GM19438 (cell line): ENCODE measurements at regions not wholly inside any gene's neighbourhood (a gene's known extent, or its start where the extent isn't known, plus 50 kb on each side); places are given as distances from the start of the nearest gene placed in this dataset.
"Not testable (repeated sequence)": the region's sequence is repeated elsewhere in the genome, so short reads cannot be mapped to it uniquely, and the experiment has no call there.

Experiments used
- ATAC-seq: cut with Tn5 transposase; IDR thresholded peaks from one replicate; pipeline ENCODE4 v1.9.1; 2021; ENCODE audit warnings: low read depth; ENCODE audit not compliant: unreplicated experiment

DNA sequence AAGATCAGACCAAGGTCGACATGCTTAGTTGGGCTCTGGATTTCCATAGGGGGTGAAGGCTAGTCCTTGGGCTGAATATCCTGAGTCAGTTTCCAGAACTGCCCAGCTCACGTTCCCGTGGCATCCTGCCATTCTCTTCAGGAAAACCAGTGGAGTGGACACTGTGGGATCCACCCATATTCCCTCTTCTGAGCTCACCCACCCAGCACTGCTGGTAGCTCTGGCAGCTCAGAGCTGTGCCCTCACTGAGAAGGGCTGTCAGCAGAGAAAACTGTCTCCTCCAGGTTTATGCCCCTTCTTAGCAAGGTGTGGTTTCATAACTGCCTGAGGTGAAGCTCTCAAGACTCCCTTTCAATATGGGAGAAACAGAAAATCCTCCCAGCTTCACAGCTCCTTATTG is 111.7 kb downstream of the GGTLC2 start:
- ATAC-seq, result no peak

DNA sequence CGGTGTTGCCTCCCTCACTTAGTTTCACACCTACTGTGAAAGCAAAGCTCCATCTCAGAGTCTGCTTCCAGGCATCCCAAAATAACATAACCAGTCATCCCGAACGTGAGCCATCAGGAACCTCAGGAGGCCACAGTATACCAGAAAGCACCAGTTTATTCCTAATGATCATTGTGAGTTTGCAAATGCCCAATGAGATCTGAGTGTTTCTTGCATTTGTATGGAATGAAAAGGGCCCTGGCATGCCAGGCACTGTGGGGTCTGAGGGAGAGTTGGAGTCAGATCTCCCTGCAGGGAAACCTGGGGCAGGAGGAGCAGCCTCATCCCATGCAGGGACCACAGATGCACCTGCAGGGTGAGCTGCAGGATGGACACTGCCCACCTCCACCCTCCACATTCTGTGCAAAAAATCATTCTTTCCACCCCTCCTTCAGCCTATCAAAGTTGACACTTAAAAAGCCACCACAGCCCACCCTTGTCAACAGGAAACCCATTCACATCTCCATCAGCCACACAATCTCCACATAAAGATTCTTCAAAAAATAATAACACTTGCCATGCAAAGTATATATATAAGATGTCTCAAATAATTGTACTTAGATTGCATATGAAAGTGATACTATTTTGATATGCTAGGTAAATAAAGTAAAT is 112.3 kb downstream of the GGTLC2 start:
- ATAC-seq, result not testable (repeated sequence)

DNA sequence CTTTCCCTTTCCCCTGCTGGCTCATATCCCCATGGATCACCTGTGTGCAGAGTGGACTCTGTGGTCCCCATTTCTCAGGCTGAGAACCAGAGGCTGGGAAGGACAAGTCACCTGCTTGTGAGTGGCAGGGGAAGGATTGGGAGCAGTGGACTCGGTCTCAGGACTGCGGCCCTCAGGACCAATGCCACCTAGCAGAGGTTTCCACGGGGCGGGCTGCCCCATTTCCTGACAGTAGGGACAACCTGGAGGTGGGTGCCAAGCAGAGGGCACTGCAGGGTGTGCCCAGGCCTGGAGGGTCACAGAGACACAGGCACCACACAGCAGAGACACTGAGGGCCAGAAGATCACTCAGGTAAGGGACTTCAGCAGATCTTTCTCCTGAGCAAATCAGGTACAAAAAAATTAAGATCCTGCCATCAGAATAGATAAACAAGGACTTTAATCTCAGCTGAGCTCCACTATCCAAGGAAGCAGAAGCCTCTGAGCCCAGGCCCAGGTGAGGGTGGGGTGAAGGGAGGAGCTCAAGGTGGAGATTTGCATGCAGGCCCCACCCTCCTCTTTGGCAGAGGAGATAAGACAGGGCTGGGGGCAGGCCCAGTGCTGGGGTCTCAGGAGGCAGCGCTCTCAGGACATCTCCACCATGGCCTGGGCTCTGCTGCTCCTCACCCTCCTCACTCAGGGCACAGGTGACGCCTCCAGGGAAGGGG is 113.8 kb downstream of the GGTLC2 start:
- not testable (repeated sequence) for ATAC-seq

DNA sequence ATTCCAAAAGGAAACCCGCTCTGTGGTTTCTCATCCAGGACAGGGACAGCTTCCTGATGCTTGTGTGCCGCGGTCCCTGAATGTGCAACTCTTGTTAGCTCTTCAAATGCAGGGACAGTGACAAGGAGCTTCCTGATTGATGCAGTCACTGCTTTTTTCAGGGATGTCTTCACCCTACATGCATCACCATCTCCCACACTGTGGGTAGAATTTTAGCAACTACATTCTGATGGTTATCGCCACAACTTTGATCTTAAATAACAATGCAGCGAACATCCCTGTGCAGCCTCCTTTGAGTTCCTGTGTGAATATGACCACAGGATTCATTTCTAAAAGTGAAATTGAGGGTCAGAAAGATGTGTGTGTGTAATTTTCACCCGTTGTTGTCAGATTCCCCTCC is 115.0 kb downstream of the GGTLC2 start:
- ATAC-seq, result no peak

DNA sequence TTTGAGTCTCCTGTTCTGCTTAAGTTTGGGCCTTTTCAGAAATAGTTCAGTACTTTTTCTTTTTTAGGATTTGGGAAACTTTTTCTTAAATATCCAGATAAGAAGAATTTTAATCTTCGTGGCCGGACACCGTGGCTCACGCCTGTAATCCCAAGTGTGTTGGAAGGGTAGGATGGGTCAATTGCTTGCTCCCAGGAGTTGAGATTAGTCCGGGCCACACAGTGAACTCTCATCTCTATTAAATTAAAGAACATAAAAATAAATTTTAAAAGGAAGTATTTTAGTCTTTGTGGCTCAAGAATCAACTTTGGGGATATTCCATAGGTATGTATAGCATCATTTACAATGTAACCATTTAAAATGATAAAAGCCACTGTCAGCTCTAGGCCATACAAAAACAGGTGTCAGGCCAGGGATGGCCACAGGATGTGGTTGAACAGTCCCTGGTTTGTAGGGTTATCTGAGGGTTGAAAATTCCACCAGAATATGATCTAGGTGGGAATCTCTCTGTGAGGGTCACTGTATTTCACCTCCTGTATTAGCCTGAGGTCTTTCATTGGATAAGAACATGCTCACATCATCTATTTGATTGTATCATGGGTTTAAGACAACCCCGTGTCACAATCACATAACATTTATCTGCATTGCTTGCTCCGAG is 115.6 kb downstream of the GGTLC2 start:
- ATAC-seq, result no peak

DNA sequence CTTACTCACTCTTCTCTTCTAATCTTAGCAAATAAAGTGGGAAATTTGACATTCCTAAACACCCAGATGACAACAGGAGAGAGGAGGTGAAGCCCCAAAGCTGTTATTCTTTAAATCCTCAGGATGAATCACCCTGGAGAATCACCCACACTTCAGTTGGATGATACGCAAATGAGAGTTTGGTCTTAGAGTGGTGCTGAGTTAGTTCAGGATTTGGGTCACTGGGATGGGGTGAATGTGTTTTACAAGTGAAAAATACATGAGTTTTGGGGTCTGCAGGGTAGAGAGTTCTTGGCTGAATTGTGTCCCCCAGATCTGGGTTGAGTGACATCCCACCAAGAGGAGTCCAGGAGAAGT is 117.2 kb downstream of the GGTLC2 start:
- no peak for ATAC-seq

DNA sequence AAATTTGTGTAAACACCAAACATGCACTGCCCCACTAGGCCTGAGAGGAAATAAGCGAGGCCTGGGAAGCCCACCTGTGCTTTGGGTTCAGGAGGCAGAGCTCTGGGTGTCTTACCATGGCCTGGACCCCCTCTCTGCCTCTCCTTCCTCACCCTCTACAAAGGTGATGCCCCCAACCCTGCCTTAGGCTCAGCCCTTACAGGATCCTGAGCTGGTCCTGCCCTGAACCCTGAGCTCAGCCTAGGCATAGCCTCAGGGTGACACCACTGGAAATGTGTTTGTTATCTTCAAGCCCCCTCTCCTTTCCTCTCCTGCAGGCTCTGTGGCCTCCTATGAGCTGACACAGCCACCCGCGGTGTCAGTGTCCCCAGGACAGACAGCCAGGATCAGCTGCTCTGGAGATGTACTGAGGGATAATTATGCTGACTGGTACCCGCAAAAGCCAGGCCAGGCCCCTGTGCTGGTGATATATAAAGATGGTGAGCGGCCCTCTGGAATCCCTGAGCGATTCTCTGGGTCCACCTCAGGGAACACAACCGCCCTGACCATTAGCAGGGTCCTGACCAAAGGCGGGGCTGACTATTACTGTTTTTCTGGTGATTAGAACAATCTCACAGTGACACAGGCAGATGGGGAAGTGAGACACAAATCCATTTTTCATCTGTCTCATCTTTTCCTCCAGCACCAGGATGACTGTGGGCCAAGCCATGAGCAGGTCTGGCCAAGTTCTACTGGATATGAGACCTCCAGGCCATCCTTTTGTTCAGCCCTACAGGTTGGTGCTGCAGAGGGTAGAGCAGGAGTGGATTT is 117.8 kb downstream of the GGTLC2 start:
- no peak for ATAC-seq

DNA sequence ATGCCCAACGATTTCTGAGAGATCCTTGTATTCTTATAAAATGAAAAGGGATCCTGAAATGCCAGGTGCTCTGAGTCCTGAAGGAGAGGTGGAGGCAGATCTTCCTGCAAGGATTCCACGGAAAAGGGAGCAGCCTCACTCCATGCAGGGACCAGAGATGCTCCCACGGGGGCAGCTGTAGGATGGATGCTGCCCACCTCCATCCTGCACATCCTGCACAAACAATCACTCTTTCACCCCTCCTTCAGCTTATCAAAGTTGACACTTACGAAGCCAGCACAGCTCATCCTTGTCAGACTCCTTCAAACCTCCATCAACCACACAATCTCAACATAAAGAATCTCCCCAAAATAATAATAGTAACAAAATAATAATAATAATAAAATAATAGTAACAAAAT is 119.1 kb downstream of the GGTLC2 start:
- no peak for ATAC-seq

DNA sequence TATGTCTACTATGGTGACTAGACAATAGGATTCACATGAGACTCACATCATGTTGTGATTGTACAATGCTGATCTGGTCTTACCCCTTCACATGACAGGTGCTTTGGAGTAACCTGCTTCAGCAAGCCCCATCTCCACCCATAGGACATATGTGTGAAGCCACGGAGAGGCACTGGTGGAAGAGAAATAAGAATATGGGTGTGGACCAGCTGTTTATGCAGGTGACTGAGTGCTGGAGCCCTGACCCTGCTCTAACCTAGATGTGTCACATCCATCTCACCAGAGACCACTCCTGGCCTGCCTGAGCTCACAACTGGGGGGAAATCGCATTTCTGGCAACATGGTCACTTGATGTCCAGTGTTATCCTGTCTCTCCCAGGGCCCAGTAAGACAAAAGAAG is 119.7 kb downstream of the GGTLC2 start:
- ATAC-seq, result no peak

DNA sequence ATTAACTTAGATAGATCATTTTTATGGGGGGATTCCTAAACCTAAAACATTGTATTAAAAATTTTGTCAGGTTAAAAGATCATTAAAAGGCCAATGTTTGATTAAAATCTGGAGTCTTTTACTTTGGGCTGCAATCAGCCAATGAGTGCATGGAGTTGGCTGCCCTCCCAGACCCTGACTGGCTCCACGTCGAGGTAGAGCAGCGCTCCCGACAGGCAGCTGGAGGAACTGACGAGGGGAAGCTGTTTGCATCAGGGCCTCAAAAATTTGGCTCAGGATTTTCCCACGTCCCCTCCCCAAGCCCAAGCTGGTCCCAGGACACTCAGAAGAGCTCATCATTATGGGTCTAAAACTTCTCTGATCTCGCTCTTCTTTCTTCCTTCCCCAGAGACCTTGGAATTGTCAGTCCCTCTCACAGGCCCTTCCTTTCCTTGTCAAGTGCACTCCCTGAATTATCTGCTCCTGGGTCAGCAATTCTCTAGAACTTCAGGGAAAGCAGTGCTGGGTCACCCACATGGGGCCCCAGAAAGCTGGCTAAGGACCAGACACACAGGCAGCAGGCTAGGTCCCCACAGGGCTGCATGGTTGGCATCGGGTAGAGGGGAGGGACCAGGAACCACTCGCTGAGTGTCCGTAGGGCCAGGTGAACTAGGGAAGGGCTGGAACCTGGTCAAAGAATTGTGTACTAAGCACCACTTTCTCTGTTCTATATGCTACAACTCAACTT is 119.6 kb upstream of the IGLL5 start:
- ATAC-seq, result no peak

DNA sequence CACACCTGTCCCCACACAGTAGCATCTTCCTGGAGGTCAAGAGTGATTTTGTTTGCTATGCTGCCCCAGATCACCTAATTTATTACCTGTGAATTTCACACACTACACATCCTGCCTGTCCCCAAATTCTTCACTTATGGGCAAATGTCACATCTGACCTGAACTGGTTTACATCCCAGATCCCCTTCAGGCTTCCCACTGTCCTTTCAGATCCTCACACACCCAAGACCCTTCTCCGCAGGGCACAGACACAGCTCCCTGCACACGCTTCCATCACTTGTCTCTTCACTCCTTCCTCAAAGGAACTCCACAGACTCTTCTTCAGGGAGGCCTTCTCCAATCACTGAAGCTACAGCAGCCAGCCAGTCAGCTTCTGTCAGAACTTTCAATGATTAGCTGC is 118.7 kb upstream of the IGLL5 start:
- ATAC-seq, result no peak

DNA sequence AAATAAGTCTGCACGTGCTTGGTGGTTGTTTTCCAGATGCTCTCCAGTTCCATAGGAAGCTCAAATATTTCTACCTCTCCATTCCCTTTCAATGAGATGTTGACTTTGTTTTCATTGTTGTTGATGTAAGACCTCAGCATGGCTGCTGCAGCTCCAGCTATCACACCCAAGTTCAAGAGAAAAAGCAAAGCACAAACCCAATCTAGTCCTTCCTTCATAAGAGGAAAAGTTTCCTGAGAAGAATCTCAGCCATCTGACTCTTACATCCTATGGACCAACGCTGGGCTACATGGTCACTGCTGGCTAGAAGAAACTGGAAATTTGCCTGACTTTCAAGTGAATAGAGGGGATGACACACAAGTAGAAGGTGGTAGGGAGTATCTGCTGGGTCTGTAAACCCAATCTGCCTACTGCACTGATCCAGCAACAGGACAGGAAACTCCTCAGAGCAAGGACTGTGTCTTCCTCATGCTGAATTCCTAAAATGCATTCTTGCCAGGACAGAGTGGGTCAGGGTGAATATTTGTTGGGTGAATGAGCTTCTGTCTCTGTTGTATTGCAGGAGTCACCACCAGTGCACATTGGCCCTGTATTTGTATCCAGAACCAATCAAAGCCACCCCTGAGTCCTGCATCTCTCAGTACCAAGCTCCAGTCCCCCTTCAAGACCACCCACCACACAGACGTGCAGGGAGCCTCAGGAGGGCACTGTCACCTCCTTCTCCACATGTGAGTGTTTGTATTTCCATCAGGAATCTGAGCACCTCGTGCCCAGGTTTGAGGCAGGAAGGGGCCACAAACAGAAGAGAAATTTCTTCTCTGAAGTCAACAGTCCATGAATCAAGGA is 118.0 kb upstream of the IGLL5 start:
- no peak for ATAC-seq

DNA sequence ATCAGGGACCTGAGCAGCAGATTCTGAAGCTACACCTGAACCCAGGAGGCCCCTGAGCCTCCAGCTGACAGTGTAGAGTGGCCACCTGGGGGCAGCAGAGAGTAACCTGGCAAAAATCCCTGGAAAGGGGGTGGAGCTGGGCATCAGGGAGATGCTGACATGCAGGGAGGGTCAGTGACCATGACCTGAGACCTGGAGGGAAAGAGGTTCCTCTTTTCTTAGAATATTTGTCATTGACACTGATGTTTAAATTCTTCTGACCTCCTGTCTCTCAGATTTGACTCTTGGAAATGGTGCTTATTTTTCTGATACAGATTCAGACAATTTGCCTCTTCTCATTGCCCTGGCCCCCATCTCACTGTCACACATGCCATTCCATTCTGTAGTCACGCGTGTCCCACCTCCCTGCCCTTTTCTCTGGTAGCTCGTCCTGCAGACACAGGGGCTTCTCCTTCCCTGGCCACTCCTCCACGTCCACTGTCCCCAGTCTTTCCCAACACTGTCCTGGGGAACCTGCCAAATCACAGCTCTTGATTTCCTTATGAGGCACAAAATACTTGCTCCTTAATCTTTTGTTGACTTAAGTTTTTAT is 117.2 kb upstream of the IGLL5 start:
- ATAC-seq, result no peak

DNA sequence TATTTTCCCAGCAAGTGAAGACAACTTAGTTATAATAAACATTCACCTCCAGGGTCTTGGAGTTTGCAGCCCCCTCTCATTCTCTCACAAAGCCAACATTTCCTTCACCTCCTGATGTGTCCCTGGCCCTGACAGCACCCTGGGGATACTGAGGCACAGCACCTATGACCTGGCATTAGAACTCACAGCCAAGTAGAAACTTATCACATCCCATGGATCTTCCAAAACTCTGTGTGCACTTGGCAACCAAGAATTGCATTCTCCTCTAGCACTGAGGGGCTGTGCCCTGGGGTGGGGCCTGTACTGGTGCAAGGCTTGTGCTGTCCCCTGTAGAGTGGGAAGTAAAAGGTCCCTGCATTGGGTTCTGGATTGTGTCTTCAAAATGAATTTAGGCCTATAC is 116.7 kb upstream of the IGLL5 start:
- no peak for ATAC-seq

DNA sequence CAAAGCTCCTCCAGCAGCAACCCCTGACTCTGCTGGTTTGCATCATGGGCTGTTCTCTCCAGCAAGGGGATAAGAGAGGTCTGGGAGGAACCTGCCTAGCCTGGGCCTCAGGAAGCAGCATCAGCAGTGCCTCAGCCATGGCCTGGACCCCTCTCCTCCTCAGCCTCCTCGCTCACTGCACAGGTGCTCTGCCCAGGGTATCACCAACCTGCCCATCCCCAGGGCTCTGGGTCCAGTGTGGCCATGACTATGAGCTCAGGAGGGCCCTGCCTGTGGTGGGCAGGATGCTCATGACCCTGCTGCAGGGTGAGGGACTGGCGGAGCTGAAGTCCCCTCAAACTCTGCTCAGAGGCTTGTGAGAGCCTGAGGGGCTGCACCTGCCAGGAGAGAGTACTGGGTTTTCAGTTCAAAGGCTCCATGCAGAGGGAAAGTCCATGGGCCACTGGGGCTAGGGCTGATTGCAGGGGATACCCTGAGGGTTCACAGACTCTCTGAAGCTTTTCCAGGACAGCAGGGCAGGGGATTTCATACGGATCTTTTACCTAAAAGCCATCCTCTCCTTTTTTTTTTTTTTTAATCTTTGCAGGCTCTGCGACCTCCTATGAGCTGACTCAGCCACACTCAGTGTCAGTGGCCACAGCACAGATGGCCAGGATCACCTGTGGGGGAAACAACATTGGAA is 115.8 kb upstream of the IGLL5 start:
- ATAC-seq, result no peak

DNA sequence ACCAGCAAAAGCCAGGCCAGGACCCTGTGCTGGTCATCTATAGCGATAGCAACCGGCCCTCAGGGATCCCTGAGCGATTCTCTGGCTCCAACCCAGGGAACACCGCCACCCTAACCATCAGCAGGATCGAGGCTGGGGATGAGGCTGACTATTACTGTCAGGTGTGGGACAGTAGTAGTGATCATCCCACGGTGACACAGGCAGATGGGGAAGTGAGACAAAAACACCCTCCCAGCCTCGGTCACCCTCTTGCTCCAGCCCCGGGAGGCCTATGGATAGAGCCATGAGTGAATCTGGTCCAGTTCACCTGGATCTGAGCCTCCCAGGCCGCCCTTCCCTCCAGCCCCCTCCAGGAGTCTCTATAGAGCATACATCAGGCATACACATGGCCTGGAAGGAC is 115.2 kb upstream of the IGLL5 start:
- no peak for ATAC-seq

DNA sequence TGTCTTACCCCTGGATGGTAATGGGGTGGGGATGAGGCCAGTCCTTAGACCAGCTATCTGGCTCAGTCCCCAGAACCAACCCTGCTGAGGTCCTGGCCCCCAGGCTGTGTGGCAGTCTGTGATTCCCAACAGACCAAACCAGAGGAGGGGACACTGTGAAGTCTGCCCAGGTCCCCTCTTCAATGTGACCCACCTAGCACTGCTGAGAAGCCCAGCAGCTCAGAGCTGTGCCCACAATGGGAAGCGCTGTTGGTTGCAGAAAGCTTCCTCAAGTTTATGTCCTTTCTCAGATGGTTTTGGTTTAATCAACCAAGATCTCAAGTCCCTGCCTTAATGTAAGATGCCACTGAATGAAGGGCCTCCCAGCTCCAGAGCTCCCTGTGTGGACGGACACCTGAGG is 114.7 kb upstream of the IGLL5 start:
- no peak for ATAC-seq

DNA sequence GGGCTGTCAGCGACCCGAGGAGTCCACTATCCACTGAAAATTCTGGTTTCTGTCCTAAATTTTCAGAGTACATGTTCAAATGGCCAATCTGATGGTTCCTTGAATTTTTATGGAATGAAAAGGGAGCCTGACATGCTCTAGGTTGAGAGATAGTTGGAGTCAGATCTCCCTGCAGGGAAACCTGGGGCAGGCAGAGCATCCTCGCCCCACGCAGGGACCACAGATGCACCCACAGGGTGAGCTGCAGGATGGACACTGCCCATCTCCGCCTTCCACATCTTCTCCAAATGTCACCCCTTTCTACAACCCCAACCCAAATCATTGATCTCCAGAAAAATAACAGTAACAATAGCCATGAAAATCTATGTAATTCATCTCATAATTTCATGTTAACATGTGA is 114.2 kb upstream of the IGLL5 start:
- ATAC-seq, result no peak
